HuH-7 (cell line): ENCODE measurements at regions not wholly inside any gene's neighbourhood (a gene's known extent, or its start where the extent isn't known, plus 50 kb on each side); places are given as distances from the start of the nearest gene placed in this dataset.
"Not testable (repeated sequence)": the region's sequence is repeated elsewhere in the genome, so short reads cannot be mapped to it uniquely, and the experiment has no call there.

Experiments used
- DNase-seq: peaks from one replicate; pipeline ENCODE4 v3.0.0; 2011; ENCODE audit warnings: low spot score

GRCh38 chr16:13463619-13464018 is 456.3 kb upstream of the ERCC4 start:
- no peak for DNase-seq

- DNase-seq, result no peak
Observed at GRCh38 chr16:13471036-13471435, 448.9 kb upstream of the ERCC4 start.

- no peak for DNase-seq
Observed at GRCh38 chr16:13478991-13479390, 441.0 kb upstream of the ERCC4 start.

GRCh38 chr16:13479549-13479948 is 440.4 kb upstream of the ERCC4 start:
- DNase-seq, result no peak

- no peak for DNase-seq
Observed at GRCh38 chr16:13480801-13481200, 439.2 kb upstream of the ERCC4 start.

GRCh38 chr16:13483121-13483520 is 436.8 kb upstream of the ERCC4 start:
- no peak for DNase-seq

- DNase-seq, result not testable (repeated sequence)
Observed at GRCh38 chr16:13489416-13489815, 430.5 kb upstream of the ERCC4 start.

GRCh38 chr16:13492046-13492445 is 427.9 kb upstream of the ERCC4 start:
- DNase-seq, result no peak

GRCh38 chr16:13503960-13504635 is 415.9 kb upstream of the ERCC4 start:
- no peak for DNase-seq

GRCh38 chr16:13507530-13507929 is 412.4 kb upstream of the ERCC4 start:
- DNase-seq, result no peak

- no peak for DNase-seq
Observed at GRCh38 chr16:13510425-13511151, 409.4 kb upstream of the ERCC4 start.

- DNase-seq, result no peak
Observed at GRCh38 chr16:13517841-13518240, 402.1 kb upstream of the ERCC4 start.

- DNase-seq, result no peak
Observed at GRCh38 chr16:13519871-13520270, 400.1 kb upstream of the ERCC4 start.

- no peak for DNase-seq
Observed at GRCh38 chr16:13521356-13521755, 398.6 kb upstream of the ERCC4 start.

GRCh38 chr16:13527332-13527731 is 392.6 kb upstream of the ERCC4 start:
- no peak for DNase-seq

- DNase-seq, result no peak
Observed at GRCh38 chr16:13528691-13529090, 391.3 kb upstream of the ERCC4 start.

GRCh38 chr16:13529193-13529982 is 390.6 kb upstream of the ERCC4 start:
- DNase-seq, result no peak

GRCh38 chr16:13540771-13541170 is 379.2 kb upstream of the ERCC4 start:
- DNase-seq, result no peak

GRCh38 chr16:13542284-13542683 is 377.7 kb upstream of the ERCC4 start:
- no peak for DNase-seq

- DNase-seq, result no peak
Observed at GRCh38 chr16:13543850-13544249, 376.1 kb upstream of the ERCC4 start.

- no peak for DNase-seq
Observed at GRCh38 chr16:13545271-13545670, 374.7 kb upstream of the ERCC4 start.

- DNase-seq, result no peak
Observed at GRCh38 chr16:13550254-13550653, 369.7 kb upstream of the ERCC4 start.
